Kidney tubule cell (primary cell): ENCODE measurements at regions not wholly inside any gene's neighbourhood (a gene's known extent, or its start where the extent isn't known, plus 50 kb on each side); places are given as distances from the start of the nearest gene placed in this dataset.

Experiments used
- DNase-seq: peaks from one replicate; pipeline ENCODE4 v3.0.0-alpha.2; 2018; ENCODE audit warnings: low spot score

GRCh38 chr4:53644607-53645006, 53.3 kb upstream of the LNX1 start:
- peak; percentile 22 for DNase-seq
